NB4 (cell line): ENCODE measurements at regions not wholly inside any gene's neighbourhood (a gene's known extent, or its start where the extent isn't known, plus 50 kb on each side); places are given as distances from the start of the nearest gene placed in this dataset.

Source experiments
- DNase-seq: peaks from one replicate; pipeline ENCODE4 v3.0.0; 2010; ENCODE audit warnings: low read depth
- H3K4me3 ChIP-seq: one replicate; pipeline ENCODE4 v1.5.1; 2011; ENCODE audit warnings: mild to moderate bottlenecking, low read depth, low read length, moderate library complexity
- CTCF ChIP-seq: IDR thresholded peaks from one replicate; pipeline ENCODE4 v1.5.1; 2012; ENCODE audit warnings: low read depth, low read length
- MAX ChIP-seq: IDR thresholded peaks from 2 replicates; pipeline ENCODE4 v1.6.1; 2011; ENCODE audit warnings: low read depth, low read length
- MYC ChIP-seq: IDR thresholded peaks from 2 replicates; pipeline ENCODE4 v1.6.1; 2011; ENCODE audit warnings: low read depth, low read length
- POLR2A ChIP-seq: IDR thresholded peaks from 2 replicates; pipeline ENCODE4 v1.6.1; 2011; ENCODE audit warnings: mild to moderate bottlenecking; ENCODE audit not compliant: insufficient read length; ENCODE audit errors: extremely low read depth

GRCh38 chr4:57496697-57497471 is 386.7 kb upstream of the IGFBP7 start:
- TF ChIP-seq CTCF, result no peak
- no peak for TF ChIP-seq POLR2A
- no peak for TF ChIP-seq MAX
- TF ChIP-seq MYC, result no peak
- no peak for DNase-seq
- H3K4me3 ChIP-seq, result no peak overlapping the region

GRCh38 chr4:57494821-57495220 is 384.6 kb upstream of the IGFBP7 start:
- DNase-seq, result no peak
- no peak for TF ChIP-seq MAX
- TF ChIP-seq MYC, result no peak
- no peak for TF ChIP-seq CTCF
- no peak overlapping the region for H3K4me3 ChIP-seq

- DNase-seq, result no peak
- TF ChIP-seq MAX (no peak), CTCF (no peak), POLR2A (no peak), MYC (no peak)
- no peak overlapping the region for H3K4me3 ChIP-seq
Observed at GRCh38 chr4:57492251-57492878, 382.2 kb upstream of the IGFBP7 start.

GRCh38 chr4:57491388-57491787 is 381.2 kb upstream of the IGFBP7 start:
- H3K4me3 ChIP-seq, result no peak overlapping the region
- TF ChIP-seq POLR2A (no peak), MAX (no peak), MYC (no peak), CTCF (no peak)
- no peak for DNase-seq

GRCh38 chr4:57490520-57491255 is 380.5 kb upstream of the IGFBP7 start:
- TF ChIP-seq POLR2A (no peak), CTCF (no peak), MYC (no peak), MAX (no peak)
- H3K4me3 ChIP-seq, result no peak overlapping the region
- DNase-seq, result no peak
